Limb (tissue), 2 donors: ENCODE measurements at regions not wholly inside any gene's neighbourhood (a gene's known extent, or its start where the extent isn't known, plus 50 kb on each side); places are given as distances from the start of the nearest gene placed in this dataset.

Experiments
- DNase-seq, 2 donors: peaks; one replicate each; pipeline ENCODE4 v3.0.0-alpha.2; 2016; ENCODE audit errors: extremely low spot score in 2 of 2

DNA sequence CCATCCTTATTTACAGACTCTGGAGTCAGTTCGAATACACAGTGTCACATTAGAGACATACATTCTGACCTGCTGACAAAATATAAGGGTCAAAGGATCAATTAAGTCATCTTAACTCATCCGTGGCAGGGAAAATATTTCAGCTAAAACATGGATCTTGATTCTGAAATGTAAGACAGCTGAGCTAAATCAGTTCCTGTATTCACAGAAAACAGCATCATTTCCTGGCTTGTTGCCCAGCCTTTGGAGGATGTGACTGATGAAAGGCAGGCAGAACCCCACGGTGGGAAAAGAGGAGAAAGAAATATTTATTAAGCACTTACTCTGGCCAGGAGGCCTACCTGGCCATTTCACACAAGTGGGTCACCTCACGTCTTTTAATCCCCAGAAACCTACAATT is 101.9 kb downstream of the GAS2L3 start:
- peak; percentile 51 to 65 for DNase-seq

DNA sequence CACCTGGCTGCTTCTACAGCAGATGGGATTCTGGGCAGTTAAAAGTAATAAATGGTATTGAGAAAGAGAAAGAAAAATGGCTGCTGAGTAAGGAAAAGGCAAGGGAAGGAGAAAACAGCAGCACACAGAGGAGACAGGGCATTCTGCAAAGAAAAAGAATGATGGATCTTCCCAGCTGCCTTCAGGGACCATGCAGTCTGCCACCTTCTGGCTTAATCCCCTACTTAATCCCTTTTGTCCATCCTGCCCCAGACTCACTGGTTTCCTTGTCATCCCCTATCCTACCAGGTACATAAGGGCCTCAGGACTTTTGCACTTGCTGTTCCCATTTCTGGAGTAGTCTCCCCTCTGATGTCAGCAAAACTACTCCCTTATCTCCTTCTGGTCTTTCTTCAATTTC is 107.6 kb downstream of the GAS2L3 start:
- no peak for DNase-seq

DNA sequence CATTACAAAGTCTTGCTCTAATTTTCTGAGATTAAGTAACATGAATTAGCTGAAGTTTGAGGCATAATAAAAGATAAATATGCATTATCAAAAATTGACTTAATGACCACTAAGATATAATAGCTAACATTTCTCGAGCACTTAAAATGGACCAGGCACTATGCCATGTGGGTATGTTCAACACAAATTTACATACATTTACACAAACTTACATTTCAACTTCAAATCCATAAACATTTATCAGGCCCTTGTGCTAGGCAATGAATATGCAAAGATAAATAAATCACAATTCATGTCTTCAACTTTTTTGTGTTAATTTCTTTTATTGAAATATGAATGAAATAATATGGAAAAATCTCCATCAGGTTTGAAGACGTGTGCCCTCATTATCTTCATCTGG is 108.7 kb downstream of the GAS2L3 start:
- DNase-seq, result no peak

DNA sequence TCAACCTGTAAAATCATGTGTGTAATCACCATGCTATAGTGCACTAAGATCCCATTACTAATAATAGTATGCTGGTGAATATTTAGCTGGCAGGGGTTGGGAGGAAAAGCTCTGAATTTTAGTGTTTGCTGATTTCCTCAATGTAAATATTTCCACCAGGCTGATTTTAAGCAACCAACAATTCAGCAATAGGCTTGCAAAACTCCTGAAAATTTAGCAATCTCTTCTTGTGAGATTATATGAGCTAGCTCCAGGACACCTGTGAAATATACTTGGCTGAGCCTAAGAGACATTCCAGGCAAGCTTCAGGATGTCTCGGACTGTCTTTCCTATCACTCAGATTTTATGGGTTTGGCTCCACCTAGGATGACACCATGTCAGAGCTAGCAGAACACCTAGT is 106.9 kb upstream of the ANO4 start:
- DNase-seq, result no peak

DNA sequence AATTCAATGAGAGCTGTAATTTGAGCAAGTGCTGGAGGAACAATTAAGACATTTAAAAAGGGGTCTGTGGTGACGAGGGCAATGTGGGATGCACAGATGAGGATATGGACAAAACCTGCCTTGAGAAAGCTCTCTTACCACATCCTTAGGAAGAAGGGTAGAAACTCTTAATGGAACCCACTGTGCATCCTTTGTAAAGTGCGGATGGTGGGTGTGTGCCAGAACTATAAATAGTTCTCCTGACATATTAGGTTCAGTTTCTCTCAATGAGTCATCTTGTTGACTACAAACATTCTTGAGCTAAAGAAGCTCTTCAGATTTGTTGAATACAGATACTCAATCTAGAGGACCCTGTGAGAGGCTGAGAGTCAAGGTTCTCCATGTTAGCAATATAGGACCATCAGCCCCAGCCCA is 106.1 kb upstream of the ANO4 start:
- DNase-seq, result no peak

DNA sequence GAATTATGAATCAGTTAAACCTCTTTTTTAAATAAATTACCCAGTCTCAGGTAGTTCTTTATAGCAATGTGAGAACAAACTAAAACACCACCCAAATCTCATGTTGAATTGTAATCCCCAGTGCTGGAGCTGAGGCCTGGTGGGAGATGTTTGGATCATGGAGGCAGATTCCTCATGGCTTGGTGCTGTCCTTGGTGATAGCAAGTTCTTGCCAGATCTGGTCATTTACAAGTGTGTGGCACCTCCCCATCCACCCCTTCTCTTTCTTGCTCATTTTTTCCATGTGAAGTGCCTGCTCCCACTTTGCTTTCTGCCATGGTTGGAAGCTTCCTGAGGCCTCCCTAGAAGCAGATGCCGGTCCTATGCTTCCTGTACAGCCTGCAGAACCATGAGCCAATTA is 102.1 kb upstream of the ANO4 start:
- DNase-seq, result no peak

DNA sequence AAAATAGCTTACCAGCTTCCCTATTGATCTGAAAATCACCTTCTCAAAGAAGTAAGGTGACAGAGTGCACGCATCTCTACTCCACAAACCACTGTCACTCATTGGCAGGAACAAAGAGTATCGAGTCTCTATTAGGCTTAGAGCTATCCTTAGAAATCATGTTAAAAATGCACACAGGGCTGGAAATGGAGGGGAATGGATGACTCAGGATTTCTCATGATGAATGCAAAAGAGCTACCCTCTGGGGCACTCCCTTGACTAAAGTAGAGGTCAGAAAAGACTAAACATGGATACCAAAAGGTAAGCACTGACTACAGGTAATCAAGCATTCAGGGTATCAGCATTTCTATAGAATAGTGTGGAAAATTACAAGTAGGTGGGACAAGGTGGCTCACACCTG is 96.1 kb upstream of the ANO4 start:
- no peak for DNase-seq

DNA sequence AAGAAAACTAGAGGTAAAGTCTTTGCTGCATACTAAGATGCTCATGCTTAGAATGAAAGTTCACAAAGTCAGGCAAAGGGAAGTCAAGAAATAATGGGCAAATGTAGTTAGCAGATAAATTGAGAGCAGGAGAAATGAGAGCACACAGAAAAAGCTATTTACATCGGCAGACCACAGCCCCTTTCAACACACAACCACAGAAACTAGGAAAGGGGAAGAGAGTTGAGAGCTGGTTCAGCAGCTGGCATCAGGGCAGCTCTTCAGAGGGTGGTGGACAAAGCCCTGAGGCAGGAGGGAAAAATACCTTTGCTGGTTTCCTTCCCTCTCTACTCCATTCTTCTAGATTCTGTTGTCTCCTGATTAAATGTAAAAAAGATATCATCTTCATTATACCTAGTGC is 95.4 kb upstream of the ANO4 start:
- DNase-seq, result no peak

DNA sequence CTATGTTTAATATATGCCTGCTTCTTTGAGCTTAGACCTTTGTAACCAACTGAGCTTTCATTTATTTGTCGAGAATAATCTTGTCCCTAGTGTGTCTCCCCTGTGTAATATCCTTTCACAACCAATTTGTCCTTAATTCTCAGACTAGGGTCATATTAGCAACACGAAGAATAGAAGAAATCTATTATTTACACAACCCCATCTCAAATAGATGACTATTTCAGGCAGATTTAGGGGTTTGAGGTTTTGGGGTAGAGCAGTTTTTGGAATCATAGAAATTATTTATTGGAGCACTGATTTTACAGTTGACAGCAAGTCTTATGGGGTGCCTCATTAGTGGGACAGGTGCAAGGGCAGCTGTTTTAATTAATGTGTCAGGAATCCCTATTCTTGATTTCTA is 91.2 kb upstream of the ANO4 start:
- DNase-seq, result no peak

DNA sequence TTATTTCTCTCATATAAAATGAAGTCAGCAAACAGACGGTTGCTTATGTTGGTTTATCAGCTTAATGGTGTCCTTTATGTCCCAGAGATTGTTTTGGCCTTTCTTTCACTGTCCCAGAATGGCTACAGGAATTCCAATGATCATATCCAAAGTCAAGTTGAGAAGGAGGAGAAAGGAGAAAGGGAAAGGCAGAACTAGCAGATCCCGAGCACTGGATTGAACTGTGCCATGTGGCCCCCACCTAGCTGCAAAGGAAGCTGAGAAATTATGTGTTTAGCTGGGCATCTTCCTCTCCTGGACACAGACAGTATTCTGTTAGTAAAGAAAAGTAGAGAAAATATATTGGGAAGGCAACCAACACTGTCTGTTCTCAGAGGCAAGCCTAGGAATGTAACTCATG is 90.7 kb upstream of the ANO4 start:
- no peak for DNase-seq

DNA sequence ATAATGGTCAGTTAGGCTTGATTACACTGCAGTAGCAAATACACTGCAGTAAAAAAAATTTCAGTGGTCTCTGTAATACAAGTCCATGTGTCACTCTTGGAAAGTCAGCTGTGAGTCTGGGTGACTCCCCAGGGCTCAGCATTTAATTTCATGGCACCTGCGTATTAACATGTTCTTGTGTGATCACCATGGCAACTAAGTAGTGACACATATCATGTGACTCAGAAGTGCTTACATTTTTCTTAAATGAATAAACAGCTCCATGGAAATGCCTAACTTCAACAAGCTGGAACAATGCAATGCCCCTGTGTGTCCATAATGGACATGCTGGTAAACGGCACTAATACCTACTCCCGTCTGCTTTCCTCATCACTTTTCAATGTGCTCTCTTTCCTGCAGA is 88.5 kb upstream of the ANO4 start:
- no peak for DNase-seq

DNA sequence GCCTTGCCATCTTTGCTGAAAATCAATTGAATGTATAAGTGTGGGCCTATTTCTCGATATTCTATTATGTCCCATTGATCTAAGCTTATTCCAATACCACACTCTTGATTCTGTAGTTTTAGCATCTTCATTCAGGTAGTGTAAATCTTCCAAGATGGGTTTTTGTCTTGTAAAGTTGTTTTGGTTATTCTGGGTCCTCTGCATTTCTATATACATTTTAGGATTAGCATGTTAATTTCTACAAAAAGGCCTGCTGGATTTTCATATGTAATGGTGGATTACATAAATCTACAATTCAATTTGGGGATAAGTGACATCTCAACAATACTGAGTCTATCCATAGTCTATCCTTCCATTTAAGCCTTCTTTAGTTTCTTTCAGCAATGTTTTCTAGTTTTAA is 86.0 kb upstream of the ANO4 start:
- no peak for DNase-seq

DNA sequence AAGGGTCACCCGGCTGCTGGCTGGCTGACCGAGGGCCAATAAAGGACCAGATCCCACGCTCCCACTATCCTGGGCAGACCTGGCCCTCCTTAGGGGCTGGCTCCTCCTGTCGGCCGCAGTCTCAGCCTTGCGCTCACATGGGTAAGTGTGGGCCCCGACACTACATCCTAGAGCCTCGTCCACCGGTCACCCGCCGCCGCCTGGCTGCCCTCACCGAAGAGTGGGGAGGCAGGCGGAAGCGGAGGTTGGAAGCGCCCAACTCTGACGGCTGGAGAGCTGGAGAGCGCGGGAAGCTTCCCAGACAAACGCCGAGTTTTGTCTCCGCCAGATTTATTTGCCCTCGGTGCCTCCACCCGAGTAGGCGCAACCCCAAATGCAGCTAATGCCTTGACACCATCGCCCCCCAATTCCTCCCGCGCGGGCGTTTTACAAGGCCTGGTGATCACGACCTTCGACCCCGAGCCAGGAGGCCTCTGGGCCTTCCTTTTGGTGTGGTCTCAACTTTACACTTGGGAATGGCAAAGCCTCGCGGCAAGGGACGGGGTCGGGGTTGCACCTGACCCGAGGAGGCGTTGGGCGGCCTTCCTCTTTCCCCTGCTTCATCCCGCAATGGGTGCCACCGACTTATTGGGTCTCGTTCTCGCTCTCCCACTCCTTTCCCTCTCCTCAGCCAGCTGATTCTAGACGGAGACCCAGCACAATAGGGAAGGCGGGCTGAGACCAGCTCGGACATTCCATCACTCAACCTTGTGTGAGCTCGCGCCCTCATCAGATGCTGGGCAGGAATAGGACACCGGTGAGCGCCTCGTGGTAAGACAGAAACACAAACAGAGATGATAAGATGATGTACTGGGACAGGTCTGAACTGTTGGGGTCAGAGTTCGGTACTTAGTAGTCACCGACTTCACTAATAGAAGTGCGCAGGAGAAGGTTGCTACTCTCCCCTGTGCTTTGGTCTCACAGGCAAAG is 78.3 kb upstream of the ANO4 start:
- no peak for DNase-seq

DNA sequence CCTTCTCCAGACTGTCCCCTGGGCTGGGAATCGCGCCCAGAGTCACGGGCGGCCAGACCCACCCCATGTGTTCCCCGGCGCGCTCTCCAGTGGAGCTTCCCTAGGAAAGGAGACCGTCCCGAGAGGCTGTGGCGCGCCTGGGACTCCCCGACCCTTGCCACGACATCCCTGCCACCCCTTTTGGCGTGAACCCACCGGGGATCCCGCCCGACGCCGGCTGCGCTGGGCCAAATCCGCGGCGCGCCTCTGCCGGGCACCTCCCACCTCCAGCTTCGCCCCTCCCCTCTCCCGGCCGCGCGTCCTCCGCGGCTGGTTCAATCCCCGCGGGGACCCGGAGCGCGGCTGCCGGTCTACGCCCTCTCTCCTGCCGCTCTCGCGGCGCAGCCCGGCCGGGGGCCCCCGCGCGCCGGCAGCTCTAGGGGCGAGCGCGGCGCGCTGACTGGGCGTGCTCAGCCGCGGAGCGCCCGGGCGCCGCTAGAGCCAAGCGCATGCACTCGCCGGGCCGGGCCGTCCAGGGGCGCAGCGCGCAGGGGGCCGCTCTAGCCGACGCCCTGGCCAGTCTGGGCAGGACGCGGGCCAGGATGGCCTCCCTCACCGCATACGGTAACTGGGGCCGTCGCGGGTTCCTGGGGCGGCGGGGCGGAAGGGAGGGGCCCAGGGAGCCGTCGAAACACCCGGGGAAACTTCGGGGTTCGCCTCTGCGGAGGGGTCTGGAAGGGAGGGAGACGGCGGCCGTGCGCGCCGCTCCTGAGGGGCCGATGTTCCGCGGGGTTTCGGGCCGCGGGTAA is 77.4 kb upstream of the ANO4 start:
- peak in 1 of 2 donors; percentile 55 for DNase-seq

DNA sequence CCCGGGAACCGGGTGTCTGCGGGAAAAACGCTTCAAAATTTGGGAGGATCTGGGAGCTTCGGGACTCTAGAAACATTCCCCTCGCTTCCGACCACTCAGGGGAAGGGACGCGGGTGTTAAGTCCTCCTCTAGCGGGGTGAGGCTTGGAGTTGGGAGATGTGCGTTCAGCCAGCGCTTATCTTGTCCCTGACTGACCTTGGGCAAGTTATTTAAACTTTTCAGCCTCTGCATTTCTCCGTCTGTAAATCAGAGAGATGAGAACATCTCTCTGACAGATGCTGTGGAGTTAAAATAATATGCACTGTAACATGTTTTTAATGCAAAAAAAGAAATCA is 76.9 kb upstream of the ANO4 start:
- DNase-seq, result no peak

DNA sequence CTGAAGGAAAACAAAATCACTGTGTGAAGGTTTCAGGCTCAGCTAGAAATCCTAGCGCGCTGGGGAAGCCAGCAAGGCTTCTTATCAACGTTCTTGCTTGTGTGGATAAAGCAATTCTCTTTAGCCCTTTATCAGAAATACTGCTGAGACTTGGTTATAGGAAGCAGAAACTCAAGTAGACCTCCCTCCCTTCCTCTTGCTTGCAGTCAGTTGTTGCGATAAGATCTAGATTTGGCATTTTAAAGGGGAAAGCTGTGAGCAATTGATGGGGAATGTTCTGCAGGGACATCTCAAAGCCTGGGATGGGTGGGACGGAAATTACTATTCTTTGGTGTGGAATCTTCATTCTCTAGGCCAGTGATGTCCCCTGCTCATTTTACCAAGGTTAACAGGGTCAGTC is 76.4 kb upstream of the ANO4 start:
- no peak for DNase-seq

DNA sequence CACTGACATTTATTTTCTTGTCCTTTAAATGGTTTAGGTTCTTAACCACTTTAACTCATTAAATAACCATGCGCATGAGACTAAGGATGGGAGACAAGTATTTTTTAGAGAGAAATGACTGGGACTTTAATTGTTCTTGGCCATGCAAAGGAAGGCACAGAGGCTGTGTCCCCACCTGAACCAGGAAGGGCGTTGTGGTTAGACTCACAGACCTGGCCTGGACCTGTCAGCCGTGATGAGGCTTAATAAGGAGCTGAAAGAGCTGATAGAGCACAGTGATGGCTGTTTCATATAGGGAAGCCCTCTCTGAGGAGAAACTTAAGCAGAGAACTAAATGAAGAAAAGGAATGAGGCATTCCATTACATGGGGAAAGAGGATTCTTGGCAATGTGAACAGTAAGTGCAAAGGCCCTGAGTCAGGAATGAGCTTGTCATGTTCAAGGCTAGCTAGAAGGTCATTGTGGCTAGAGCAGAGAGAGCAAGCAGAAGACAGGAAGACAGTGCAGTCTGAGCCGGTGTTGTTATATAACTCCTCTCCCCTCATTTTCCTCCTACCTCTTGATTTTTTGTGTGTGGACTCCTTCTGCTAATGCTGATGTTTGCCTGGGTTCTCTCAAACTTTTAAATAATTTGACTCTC is 74.4 kb upstream of the ANO4 start:
- no peak for DNase-seq

DNA sequence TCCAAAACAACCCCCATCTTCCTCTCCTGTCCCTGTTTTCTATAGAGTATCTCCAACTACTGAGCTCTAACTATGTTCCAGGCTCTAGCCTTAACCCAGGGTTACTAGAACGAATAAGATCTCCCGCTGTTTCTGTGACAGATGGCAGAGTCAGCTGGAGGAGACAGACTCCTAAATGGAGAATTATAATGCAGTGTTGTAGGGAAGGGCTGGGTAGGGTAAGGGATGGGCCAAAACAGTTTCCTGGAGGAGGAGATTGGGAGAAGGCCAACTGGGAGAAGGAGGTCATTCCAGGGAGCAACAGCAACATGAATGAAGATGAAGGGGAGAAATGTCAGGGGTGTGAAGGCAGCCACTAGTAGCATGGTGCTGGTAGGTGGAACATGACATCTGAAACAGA is 73.4 kb upstream of the ANO4 start:
- DNase-seq, result no peak

DNA sequence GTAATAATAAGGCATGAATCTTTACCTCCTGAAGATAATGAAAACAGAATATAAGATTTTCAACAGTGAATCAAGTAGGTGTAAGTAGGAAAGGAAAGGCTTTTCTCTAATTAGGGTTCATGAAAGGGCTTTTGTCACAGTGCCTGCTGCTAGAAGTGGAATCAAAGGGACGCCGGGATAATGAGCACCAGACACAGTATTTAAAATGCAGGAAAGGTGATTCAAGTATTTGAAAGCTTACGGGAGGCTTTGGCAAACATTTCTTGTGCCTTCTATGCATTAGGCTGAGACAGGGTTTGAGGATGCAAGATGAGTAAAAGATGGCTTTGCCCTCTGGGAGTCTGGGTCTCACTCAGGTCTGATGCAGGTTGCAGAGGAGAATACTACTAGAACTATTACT is 70.5 kb upstream of the ANO4 start:
- no peak for DNase-seq

DNA sequence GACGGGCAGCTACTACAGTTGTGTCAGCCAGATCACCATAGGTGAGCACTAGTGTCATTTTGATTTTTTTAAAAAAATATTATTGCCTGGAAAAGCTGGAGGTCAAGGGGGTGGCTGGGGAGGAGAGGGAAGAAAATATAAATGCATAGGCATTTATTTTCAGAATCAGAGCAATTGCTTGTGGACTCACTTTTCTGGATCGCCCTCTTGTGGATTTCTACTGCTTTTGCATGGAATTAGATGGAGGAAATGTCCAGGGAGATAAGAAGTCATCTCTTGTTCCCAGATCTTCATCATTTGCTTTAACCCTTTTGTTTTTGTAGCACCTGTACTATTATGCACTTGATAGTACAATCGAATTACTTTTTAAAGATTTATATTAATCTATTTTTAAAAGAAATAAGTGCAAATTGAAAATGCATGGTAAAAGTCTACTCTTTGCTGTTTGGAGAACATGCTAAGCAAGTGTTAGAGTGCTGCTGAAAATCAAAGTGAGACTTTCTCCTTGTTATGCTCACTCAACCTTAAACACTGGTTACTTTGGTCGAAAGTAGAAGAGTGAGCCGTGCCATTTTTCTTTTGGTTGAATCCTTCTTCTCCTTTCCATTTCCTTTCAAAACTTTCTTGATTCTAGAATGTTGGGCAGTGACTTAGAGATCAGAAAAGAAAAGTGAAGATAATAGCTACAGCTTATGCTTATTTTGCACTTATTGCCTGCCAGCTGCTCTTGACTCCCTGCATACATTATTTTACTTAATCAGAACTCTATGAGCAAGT is 60.6 kb upstream of the ANO4 start:
- peak in 1 of 2 donors; percentile 15 for DNase-seq

DNA sequence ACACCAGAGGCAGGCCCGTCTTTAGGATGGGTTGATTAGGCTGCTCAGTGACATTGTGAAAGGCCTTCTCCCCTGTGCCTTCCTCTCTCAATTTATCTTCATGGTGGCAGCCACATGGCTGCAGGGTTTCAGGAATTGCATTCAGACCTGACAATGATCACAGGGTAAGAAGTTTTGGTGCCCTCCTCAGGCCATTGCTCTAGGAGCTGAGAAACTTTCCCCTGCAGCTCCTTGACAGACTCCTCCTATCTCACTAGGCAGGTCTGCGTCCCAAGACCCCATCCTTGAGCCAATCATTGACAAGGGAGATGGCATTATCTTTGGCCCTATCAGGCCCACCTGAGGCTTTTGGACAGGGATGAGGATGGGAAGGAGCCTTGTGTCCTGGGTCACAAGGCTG is 57.4 kb upstream of the ANO4 start:
- DNase-seq, result no peak

DNA sequence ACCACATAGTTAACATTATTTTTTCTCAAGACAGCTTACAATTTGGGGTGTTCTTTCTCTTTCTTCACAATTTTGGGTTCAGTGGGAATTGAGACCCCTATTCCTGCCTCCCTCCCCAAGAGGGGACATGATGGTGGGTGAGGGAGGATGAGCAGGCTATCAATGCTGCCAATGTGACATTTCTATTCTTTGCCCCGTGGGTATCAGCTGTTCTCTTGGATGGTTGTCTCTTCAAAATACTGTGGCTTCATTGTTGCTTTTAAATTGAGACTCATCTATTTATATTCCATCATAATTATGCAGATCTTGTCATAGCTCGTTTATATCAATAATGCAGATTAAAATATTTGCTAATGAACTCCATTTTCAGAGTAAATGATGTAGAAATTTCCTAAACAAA is 56.5 kb upstream of the ANO4 start:
- no peak for DNase-seq
